CD4-positive, alpha-beta T cell treated with Interleukin-15 for 1 hour (primary cell): ENCODE measurements at regions not wholly inside any gene's neighbourhood (a gene's known extent, or its start where the extent isn't known, plus 50 kb on each side); places are given as distances from the start of the nearest gene placed in this dataset.
"Not testable (repeated sequence)": the region's sequence is repeated elsewhere in the genome, so short reads cannot be mapped to it uniquely, and the experiment has no call there.

Source experiments
- DNase-seq: peaks from one replicate; pipeline ENCODE4 v3.0.0-alpha.2; 2020

DNA sequence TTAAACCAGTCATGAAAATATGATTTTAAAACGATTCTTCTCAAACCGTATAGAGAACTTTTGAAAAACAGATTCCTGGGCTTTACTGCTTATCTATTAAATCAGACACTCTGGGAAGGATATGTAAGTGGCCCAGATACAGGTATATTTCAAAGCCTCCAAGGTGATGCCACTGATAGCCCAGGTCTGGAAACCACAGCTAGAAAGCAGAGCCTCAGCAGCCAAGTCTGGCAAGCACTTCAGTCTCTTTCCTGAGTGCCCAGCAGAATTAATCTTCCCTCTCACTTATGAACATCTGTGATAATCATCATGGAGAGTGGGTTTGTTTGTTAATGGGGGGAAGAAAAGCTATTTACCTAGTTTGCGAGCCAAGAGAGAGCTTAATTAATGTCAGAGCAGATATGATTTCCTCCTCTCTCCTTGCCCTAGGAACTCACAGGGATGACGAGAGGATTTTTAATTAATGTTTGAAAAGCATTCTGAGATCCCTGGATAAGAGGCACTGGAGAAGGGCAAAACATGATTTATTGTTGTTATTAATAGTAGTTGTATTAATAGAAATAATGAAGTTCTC is 368.4 kb downstream of the TLE1 start:
- no peak for DNase-seq

DNA sequence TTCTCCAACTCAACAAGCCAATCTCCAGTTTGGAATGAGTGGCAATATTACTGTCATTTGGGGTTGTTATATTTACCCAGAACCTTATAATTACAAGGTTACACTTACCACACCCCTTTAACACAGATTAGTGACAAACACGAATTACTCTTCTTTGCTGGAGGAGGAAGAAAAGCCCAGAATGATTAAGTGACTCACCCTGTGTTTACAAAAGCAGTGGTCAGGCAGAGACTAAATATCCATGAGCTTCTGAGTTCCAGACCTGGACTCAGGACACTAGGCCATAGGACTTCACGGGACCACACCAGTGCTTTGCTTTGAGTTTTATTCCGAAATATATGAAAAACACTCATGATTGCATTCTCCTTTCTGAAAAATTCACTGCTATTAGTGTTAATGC is 370.8 kb downstream of the TLE1 start:
- DNase-seq: no peak

DNA sequence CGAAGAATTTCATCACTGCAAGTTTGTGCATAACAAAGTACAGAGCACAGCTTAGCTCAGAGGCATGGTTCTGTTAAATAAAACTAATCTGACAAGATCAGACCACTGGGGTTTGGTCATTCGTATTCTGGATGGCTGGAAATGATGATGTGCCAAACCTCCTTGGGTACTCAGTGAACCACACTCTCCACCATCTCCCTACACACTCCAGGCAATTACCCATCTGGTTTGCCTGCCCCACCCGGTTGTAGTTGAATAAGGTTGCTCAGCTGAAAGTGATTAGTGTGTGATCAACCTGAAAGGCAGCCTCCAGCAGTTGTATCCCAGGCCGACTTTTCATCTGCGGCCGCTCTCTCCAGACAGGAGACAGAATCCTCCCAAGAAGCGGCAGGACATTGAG is 371.4 kb downstream of the TLE1 start:
- DNase-seq: no peak

DNA sequence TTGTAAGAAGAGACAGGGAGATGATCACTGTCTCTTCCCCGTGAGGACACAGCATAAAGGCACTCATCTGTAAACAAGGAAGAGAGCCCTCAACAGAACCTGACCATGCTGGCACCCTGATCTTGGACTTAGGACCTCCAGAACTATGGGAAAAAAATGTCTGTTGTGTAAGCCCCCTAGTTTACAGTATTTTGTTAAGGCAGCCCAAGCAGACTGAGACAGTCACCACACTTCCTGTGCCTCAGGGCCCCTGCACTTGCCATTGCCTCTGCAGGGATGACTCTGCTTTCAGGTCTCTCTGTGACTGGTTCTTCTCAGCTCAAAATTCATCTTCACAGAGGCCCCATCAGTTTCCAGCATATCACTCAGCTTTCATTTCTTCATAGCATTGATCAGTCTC is 372.1 kb downstream of the TLE1 start:
- no peak for DNase-seq

DNA sequence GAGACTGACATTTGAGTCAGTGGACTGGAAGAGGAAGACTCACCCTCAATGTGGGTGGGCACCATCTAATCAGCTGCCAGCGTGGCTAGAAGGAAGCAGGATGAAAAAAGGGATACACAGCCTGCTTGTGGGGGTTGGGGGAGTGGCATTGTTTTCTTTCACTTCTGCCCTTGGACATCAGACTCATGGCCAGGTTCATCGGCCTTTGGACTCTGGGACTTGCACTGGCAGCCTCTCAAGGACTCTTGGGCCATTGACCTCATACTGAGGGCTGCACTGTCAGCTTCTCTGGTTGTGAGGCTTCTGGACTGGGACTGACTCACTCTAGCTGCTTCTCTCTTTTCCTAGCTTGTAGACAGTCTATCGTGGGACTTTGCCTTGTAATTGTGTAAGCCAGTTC is 374.9 kb downstream of the TLE1 start:
- no peak for DNase-seq

DNA sequence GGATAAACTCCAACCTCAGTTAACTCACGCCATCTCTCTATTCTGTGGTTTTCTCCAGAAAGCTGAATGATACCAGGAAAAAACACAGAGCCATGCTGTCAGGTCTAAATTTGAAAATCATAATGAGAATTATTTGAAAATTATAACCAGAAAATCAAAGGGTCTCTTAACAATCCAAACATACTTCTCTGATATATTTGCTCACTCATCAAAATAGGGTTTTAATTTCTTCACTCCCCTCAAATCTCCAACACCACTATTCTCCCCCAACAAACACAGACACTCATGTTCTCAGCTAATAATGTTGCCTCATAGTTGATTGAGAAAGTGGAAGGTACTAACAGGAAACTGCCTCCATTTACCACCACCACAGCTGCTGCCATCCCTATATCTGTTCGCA is 375.5 kb downstream of the TLE1 start:
- DNase-seq: no peak

DNA sequence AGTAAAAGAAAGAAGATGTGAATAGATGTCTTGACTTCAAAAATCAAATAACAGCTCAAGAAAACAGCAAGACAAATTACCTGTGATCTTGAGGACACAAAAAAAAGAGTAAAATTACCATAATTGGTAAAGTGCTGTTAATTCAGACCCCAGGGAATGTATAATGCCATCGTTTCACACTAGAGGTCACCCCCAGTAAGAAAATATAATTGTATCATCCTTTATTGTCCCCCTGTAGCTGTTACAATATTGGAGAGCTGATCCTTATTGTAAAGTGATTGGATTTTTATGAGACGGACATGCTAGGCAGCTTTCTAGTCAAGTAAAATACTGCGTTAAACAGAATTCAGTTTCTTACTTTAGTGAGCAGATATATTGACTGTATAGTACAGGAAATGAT is 377.0 kb downstream of the TLE1 start:
- no peak for DNase-seq

DNA sequence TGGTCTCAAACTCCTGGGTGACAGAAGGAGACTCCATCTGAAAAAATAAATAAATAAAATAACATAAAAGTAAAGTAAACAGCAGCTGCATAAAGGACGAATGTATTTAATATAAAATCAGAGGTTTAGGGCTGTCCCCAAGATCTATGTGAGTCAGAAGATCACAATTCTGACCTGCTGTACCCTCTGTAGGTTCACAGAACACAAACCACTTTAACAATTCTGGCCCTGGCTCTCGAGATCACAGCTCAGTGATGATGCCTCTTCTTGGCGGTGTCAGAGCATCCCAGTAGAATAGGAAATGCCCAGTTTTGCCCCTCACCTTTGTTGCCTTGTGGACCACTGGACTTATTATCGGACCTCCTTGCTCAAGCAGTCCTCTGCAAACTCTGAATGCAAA is 380.9 kb downstream of the TLE1 start:
- no peak for DNase-seq

DNA sequence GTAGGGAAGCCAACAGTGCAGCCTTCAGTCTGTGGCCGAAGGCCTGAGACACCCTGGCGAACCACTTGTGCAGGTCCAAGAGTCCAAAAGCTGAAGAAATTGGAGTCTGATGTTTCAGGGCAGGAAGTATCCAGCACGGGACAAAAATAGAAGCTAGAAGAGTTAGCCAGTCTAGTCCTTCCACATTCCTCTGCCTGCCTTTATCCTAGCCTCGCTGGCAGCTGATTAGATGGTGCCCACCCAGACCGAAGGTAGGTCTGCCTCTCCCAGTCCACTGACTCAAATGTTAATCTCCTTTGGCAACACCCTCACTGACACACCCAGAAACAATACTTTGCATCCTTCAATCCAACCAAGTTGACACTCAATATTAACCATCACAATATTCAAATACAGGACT is 381.6 kb downstream of the TLE1 start:
- DNase-seq: not testable (repeated sequence)

DNA sequence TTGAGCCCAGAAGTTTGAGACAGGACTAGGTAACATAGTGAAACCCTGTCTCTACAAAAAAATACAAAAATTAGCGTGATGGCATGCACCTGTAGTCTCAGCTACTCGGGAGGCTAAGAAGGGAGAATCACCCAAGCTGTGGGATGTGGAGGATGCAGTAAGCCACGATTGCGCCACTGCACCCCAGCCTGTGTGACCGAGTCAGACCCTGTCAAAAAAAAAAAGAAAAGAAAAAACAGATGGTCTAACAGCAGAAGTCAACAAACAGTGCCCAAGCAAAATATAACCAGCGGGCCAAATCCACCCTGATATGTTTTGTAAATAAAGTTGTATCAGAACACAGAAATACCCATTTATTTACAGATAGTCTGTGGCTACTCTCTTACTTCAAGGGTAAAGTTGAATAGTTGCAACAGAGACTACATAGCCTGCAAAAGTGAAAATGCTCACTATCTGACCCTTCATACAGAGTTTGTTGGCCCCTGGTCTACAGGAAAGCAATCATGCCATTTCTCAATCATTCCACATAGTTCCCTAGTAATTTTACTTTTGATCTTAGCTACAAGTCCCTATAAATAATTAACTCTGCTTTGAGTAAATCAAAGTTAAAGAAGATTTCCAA is 383.7 kb downstream of the TLE1 start:
- DNase-seq: no peak

DNA sequence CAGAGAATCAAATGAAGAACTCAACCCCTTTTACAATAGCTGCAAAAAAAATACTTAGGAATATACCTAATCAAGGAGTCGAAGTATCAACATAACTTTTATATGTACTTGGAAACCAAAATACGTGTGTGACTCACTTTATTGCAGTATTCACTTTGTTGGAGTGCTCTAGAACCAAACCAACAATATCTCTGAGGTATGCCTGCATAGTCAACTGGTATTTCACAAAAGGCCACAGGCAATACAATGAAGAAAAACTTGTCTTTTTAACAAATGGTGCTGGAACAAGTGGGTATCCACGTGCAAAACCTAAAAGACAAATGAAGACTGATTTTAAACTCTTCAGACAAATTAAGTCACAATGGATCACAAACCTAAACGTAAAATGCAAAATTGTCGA is 385.7 kb downstream of the TLE1 start:
- DNase-seq: no peak

DNA sequence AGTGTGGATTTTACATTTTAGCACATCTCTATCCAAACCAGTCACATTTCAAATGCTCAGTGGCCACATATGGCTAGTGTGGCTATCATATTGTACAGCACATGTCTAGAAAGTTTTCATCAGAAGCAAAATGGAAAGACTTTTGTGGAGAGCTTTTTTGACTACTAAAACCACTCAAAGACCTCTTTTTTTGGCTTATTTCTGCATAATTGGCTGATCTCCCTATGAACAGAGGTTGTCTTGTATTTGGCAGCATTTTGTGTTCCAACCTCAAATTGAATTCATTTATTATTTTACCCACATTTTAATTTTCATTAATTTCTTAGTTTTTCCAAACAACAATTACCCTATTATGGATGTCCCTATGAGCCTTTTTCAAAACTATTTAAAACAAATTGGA is 395.7 kb downstream of the TLE1 start:
- DNase-seq: no peak

DNA sequence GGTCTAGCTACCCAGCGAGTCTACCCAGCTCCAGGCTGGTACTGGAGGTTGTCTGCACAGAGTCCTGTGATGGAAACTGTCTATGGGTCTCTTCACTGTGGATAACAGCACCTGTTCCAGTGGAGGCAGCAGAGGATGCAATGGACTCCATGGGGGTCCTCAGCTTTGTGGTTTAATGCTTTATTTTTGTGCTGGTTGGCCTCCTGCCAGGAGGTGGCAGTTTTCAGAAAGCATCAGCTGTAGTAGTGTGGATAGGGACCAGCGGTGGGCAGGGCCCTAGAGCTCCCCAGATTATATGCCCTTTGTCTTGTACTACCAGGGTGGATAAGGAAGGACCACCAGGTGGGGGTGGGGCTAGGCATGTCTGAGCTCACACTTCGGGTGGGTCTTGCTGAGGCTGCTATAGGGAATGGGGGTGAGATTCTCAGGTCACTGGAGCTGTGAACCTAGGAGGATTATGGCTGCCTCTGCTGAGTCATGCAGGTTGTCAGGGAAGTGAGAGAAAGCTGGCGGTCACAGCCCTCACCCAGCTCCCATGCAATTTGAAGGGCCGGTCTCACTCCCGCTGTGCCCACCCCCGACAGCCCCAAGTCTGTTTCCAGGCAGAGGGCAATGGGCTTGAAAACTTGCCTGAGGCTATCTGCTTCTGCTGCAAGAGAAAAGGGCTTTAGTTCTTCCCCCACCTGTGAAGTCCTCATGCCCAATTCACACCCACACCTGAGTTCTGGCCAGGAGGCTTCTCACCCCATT is 397.1 kb downstream of the TLE1 start:
- no peak for DNase-seq

DNA sequence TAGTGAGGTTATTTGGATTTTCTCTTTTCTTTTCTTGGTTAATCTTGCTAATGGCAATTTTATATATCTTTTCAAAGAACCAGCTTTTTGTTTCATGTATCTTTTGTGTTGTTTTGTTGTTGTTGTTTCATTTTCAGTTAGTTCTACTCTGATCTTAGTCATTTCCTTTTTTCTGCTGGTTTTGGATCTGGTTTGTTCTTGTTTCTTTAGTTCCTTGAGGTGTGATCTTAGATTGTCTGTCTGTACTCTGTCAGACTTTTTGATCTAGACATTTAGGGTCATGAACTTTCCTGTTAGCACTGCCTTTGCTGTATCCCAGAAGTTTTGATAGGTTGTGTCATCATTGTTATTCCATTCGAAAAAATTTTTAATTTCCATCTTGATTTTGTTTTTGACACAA is 399.7 kb downstream of the TLE1 start:
- DNase-seq: no peak

DNA sequence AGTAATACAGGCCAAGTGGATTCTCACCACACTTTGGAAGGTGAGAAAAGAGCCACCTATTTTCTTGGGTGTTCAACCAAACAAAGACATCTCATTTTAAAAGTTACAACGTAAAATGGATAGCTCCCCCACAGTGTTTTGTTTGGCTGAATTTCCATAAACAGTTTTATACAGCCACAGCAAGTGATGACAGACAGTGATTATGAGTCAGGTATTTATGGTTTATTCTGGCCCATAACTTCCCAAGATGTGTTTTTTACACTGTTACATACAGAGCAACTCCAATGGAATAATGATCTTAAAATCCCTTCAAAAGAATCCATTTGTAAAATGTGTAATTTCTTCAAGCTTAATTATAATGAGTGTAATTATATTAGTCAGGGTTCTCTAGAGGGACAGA is 421.3 kb downstream of the TLE1 start:
- DNase-seq: no peak

DNA sequence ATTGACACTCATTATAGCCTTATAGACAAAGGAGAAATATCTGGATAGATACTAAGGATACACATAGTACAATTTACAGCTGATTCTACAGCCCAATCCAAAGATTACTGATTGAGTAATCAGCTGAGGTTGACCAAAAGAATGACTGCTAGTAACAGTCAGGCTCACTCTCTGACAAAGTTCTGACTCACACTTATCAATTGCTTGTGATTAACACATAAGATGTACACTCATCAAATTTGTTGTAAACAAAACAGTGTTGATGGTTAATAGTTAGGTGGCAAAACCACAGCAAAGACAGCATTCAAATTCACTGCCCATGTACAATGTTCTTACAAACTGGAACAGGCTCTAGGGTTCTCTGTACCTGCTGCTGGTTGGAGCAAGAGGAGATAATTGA is 422.7 kb downstream of the TLE1 start:
- DNase-seq: no peak

DNA sequence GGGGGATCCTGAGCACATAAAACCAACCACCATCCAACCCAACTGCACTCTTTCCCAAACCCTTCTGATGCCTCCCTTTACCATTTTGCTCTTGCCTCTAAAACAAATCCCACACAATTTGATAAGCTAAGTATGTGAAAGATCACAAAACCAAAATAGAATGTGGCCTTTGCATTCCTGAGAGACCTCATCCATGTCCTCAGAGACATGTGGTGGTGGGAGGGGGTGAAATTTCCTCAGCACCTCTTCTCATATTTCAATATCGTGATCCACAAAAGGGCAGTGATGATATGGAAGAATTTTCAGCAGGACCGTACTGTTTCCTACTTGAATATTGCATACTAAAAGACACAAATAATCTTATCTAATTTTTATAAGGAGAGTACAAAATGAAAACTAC is 423.3 kb downstream of the TLE1 start:
- no peak for DNase-seq

DNA sequence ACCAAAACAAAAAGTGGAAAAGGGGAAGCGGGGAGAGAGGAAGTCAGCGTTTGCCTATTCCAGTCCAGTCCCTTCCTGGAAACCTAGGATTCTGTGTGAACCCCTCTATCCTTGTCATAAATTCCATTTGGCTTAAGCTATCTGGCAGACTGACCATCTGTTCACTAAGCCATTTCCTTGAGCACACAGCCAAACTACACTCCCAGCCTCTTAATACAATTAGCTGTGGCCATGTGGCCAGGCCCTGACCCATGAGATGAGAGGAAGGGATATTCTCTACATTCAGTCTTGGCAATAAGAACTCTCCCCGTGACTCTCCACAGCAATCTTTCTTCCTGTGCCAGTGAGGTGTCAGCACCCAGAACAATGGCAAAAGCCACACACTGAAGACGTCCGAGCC is 424.8 kb downstream of the TLE1 start:
- no peak for DNase-seq

DNA sequence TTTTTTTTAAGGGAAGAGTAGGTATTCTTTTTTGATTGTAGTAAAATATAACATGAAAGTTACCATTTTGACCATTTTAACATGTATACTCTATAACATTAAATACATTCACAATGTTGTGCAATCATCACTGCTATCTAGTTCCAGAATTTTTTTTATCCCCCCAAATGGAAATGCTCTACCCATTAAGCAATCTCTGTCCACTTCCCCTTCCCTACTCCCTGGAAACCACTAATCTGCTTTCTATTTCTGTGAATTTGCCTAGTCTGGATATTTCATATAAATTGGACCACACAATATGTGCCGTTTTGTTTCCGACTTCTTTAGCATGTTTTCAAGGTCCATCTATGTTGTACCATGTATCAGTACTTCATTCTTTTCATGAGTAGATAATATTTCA is 429.5 kb downstream of the TLE1 start:
- DNase-seq: no peak

DNA sequence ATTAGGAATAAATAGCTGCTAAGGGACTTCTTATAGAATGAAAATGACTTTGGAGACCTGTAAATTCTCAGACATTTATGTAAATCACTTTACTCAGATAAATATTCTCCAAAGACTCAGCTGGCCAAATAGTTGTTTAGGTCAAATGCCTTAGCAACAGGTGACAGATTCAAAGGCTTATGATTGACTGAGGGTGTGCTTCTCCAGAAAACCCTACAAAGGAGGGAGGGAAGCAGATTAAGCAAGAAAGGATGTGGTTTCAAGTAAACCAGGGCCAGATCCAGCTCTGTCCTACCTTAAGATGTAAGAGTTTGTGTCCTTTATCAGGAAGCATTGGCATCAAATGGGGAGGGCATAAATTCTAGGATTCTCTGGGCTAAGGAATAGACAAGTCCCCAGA is 433.0 kb downstream of the TLE1 start:
- DNase-seq: no peak

DNA sequence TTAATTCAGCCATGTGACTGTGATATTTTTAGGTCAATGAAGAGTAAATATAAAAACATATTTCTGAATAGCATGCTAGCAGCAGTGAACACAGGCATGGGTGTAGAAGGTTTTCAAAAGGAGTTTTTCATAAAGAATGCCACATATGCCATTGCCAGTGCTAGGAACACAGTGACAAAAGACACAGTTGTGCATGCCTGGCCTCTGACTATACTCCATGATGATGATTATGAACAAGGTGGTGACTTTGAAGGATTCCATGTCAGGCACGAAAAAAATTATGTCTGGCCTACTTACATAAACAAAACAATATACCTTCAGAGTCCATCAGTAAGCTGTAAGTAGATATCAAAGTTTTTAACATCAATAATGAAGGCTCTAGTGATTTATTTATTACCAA is 438.7 kb downstream of the TLE1 start:
- DNase-seq: no peak

DNA sequence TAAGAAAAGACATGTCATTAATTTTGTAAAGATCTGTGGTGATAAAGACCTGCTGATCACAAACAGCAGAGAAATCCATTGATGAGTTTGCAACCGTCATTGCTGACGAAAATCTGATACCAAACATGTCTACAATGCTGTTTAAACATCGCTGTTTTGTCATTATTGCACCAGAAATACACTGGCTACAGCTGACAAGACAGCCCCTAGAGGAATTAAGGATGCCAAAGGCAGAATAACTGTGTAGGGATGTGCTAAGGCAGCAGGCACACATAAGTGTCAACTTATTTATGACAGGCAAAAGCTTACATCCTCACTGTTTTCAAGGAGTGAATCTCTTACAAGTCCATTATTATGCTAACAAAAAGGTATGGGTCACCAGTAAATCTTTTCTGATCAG is 439.3 kb downstream of the TLE1 start:
- DNase-seq: no peak

DNA sequence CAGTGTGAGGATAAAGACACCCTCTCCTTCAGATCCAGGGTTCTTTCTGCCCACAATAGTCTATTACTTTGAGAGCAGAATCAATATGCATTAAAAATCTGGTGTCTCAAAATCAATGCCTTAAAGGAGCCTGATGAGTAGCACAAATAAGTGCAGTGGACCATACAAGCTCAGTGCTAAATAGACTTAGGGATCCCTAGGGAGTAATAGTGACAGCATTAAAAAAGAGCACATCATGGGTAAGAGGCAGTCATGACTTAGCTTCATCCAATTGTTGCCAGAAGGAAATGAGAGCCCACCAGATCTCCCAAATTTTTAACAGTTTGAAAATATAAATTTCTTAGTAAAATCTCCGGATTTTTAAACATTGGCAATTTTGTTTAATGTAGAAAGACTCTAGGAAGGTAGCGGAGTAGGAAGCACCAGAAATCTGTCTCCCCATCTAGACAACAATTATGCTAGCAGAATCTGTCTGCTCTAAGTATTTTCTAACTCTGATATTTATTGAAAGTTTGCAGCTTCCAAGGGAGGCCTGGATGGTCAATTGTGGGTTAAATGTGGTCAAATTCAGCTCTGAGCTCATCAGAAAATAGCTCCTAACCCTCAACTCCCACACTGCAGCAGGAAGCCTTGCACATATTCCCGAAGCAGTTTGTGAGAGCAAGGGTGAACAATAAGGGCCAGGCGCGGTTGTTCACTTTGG is 443.9 kb downstream of the TLE1 start:
- no peak for DNase-seq

DNA sequence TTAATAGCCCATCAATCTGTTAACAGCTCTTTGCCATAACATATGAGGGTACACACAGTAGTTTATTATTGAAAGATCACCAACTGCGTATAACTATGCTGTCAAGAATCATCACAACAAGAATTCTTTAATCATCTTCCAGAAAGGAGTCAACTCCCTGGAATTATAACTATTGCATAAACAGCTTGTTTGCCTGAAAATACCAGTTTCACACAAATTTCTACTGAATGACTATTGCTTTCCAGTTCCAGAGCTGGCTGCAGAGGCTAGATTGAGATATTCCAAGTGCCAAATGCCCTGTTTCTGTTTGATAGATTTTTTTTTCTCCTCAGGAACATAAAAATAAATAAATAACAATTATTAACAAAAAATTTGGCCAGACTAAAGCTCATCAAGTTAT is 444.7 kb downstream of the TLE1 start:
- DNase-seq: no peak
